ENCODE measurements at regions not wholly inside any gene's neighbourhood (a gene's known extent, or its start where the extent isn't known, plus 50 kb on each side); places are given as distances from the start of the nearest gene placed in this dataset.

GRCh38 chr15:77786956-77787355 lies 154.2 kb upstream of the LINGO1 start:
- TF ChIP-seq FOXP2 (optimal IDR thresholded peaks at IDR 0.05; ENCODE audit: borderline replicate concordance, extremely low read depth, extremely low read length, insufficient read depth): no peak
- TF ChIP-seq REST (IDR thresholded peaks at IDR 0.05; ENCODE audit: insufficient read depth in 1 of 2, low read depth in 2 of 2, low read length in 2 of 2): no peak
- TF ChIP-seq SIN3A (IDR thresholded peaks at IDR 0.05; ENCODE audit: borderline replicate concordance, insufficient read depth, low read length): no peak
- TF ChIP-seq TAF1 (IDR thresholded peaks at IDR 0.05; ENCODE audit: borderline replicate concordance, insufficient read depth, low read length): no peak
- TF ChIP-seq POLR2AphosphoS5 (IDR thresholded peaks at IDR 0.05; ENCODE audit: low read depth, low read length): no peak

- TF ChIP-seq REST (IDR thresholded peaks at IDR 0.05; ENCODE audit: insufficient read depth in 1 of 2, low read depth in 2 of 2, low read length in 2 of 2) (no peak), TAF1 (IDR thresholded peaks at IDR 0.05; ENCODE audit: borderline replicate concordance, insufficient read depth, low read length) (no peak)
Observed at GRCh38 chr15:77786181-77786890, 153.6 kb upstream of the LINGO1 start.

GRCh38 chr15:77784361-77785292 lies 151.9 kb upstream of the LINGO1 start:
- TF ChIP-seq POLR2AphosphoS5 (IDR thresholded peaks at IDR 0.05; ENCODE audit: low read depth, low read length) (no peak), TAF1 (IDR thresholded peaks at IDR 0.05; ENCODE audit: borderline replicate concordance, insufficient read depth, low read length) (no peak), FOXP2 (optimal IDR thresholded peaks at IDR 0.05; ENCODE audit: borderline replicate concordance, extremely low read depth, extremely low read length, insufficient read depth) (no peak), REST (IDR thresholded peaks at IDR 0.05; ENCODE audit: insufficient read depth in 1 of 2, low read depth in 2 of 2, low read length in 2 of 2) (no peak), SIN3A (IDR thresholded peaks at IDR 0.05; ENCODE audit: borderline replicate concordance, insufficient read depth, low read length) (no peak)

DNA sequence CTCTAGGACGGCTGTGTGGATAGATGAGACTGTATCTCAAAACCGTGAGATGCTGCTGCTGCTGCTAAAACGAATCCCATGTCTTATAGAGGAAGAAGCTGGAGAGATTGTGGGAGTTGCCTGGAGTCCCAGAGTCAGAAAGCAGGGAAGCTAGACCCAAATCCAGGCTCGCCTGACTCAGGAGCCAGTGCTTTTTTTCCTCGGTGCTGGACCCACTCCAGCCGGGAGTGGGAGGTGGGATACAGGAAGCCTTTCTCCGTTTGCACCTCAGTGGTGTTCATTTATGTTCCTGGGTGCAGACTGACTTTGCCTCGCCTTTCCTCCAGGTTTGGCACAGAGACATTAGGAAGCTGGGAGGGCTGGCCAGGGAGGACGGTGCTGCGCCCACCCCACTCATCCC lies 150.9 kb upstream of the LINGO1 start:
- TF ChIP-seq TAF1 (IDR thresholded peaks at IDR 0.05; ENCODE audit: borderline replicate concordance, insufficient read depth, low read length) (no peak), FOXP2 (optimal IDR thresholded peaks at IDR 0.05; ENCODE audit: borderline replicate concordance, extremely low read depth, extremely low read length, insufficient read depth) (no peak), POLR2AphosphoS5 (IDR thresholded peaks at IDR 0.05; ENCODE audit: low read depth, low read length) (no peak), SIN3A (IDR thresholded peaks at IDR 0.05; ENCODE audit: borderline replicate concordance, insufficient read depth, low read length) (no peak), REST (IDR thresholded peaks at IDR 0.05; ENCODE audit: insufficient read depth in 1 of 2, low read depth in 2 of 2, low read length in 2 of 2) (no peak)

Data from PFSK-1 (cell line).